NCI-H2107 treated with DMSO at 0.1 percent for 48 hours (cell line): ENCODE measurements at regions not wholly inside any gene's neighbourhood (a gene's known extent, or its start where the extent isn't known, plus 50 kb on each side); places are given as distances from the start of the nearest gene placed in this dataset.

Source experiments
- DNase-seq: peaks from one replicate; lab custom pipeline; 2025; ENCODE audit not compliant: unreplicated experiment; lab: John Stamatoyannopoulos, UW

- no peak for DNase-seq
These were observed 60.5 kb upstream of the CPXM2 start for GRCh38 chr10:123952099-123952498.

DNA sequence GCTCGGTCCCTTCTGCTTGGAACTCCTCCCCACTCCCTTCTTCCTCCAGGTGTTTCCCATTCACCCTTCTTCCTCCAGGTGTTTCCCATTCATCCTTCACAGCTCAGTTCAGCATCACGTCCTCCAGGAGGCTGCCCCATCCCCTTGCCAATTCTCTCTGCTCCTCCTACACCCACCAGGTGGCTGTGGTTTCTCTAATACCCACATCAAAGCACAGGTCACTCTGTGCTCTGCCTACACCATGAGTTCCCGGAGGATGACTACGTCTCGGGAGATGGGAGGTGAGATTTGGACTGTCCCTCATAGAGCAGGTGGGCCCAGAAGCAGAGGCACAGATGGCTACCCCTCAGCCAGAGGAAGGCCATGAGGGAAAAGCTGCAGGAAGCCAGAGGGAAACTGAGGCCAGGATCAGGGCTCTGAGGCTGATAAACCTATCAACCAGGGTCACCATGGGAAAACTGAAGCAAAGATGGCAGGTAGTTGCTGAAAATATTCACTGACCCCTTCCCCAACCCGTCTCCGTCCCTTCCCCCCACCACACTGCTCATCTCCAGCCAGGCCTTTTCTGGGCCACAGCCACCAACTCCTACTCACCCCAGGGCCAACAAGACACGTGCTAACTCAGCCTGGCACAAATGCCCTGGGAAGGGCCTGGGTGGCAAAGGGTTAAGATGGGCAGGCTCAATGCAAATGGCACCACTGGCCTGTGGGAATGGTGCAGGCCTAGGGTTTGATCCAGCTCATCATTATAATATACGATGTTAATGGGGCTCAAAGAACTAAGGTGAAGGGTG, 56.6 kb upstream of the CPXM2 start:
- DNase-seq: no peak

DNA sequence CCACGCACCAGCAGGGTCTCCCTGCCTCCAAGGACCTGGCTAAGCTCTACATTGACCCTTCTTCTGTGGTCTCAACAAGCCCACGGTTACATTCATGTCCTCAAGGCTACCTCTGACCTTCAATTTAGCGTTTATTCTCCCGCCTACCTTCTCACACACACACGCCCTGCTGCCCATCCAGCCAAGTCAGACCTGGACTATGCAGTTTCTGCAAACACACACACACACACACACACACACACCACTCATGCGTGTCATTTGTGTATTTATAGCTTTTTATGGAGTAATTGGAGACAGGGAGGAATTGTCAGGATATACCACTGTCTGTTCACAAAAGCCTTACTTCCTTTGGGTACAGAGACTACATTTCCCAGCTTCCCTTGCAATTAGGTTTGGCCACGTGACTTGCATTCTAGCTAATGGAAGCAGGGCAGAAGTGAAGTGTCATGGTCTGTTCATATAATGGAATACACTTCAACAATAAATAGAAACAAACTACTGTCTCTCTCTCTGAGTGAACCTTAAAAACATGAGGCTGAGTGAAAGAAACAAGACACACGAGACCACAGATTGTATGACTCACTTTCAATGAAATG, 53.8 kb upstream of the CPXM2 start:
- DNase-seq: peak; percentile 23

DNA sequence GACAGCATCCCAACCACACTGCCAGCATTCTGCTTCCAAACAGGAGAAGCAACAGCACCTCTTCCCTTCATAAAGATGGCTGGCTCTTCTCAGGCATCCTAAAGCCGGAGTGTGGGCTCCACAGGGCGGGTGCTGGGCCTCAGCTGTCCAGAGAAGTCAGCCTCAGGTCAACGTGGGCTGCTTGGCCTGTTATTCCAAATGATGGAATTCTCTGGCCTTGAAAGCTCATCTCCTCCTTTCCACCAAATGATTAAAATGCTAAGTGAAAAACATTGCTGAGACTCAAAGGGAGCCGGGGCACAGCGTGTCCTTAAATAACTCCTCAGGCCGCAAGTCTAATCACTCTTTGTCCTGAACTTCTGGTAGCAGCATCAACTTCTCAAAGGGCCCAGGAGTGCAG, 53.1 kb upstream of the CPXM2 start:
- DNase-seq: no peak

DNA sequence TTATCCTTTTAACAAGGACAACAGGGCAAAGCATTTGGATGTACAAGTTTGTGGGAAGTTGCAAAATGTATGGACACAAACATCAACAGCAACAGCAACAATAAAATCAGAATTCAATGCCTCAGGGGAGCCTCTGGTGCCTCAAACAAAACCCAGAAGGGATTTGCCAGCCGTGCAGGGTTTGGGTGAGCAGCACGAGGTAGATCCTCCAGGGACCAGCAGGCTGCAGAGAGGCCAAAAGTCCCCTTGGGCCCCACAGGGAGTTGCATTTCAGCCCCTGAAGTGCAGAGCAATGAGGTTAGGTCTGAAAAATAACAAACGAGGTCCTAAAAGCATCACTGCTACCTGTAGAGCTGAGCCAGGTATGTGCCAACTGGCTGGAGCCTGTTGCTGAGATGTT, 51.7 kb upstream of the CPXM2 start:
- DNase-seq: no peak

GRCh38 chr10:123942114-123942861, 50.7 kb upstream of the CPXM2 start:
- DNase-seq: no peak
